HCT116 (cell line): ENCODE measurements at regions not wholly inside any gene's neighbourhood (a gene's known extent, or its start where the extent isn't known, plus 50 kb on each side); places are given as distances from the start of the nearest gene placed in this dataset.

Experiments
- ATAC-seq: fragments of 200-7000 bp; cut with Tn5 transposase; 2 replicates; pipeline ENCODE4 v1.9.1; 2020; ENCODE audit warnings: mild to moderate bottlenecking, moderate library complexity
- BruUV-seq: library from RNA; stranded (reverse); fragments of 400-500 nt; replicated peaks from 2 replicates; lab custom pipeline; 2021; lab: Mats Ljungman, UMichigan
- CTCF ChIA-PET: fragments of 300-600 bp; sonication (Branson Sonifier 250); formaldehyde crosslinking; loops from one replicate; lab custom pipeline; 2021; ENCODE audit warnings: antibody characterized with exemption; lab: Charles Lee
- POLR2A ChIA-PET: fragments of 300-600, 350-600 bp; sonication (Branson Sonifier 250); formaldehyde crosslinking; loops from one replicate; lab custom pipeline; 2021; ENCODE audit warnings: antibody characterized with exemption; lab: Charles Lee
- RAD21 ChIA-PET, 2 experiments: fragments of 300-600 bp; sonication (Branson Sonifier 250); formaldehyde crosslinking; loops; one replicate each; lab custom pipeline; 2023; ENCODE audit warnings: low total read pairs in 2 of 2; ENCODE audit not compliant: uncharacterized antibody in 2 of 2, unreplicated experiment in 2 of 2, low non-redundant PET in 1 of 2; lab: Charles Lee
- DNase-seq: peaks from one replicate; pipeline ENCODE4 v3.0.0-alpha.2; 2010; ENCODE audit warnings: low read depth, low spot score
- H2AFZ ChIP-seq: fragments of 200-600 bp; shearing (Covaris generic), sonication (generic); 2 replicates; pipeline ENCODE4 v1.6.1; 2017; ENCODE audit warnings: low read depth, mixed run types, mixed read lengths, antibody characterized with exemption, low read length; ENCODE audit not compliant: poor library complexity, severe bottlenecking
- H3K27ac ChIP-seq: 2 replicates; pipeline ENCODE4 v1.5.1; 2012; ENCODE audit warnings: low read depth, low read length
- H3K27me3 ChIP-seq: fragments of 200-600 bp; sonication (generic); 2 replicates; pipeline ENCODE4 v1.6.1; 2016; ENCODE audit warnings: mixed run types, low read length, mixed read lengths; ENCODE audit not compliant: insufficient read depth
- H3K36me3 ChIP-seq, 2 experiments: fragments of 200-500 bp in 1 of 2; fragments of 200-600 bp in 1 of 2; sonication (Bioruptor generic) in 1 of 2; sonication (generic) in 1 of 2; 2 replicates each; pipeline versions ENCODE4 v1.5.1 to v1.6.1; 2014 to 2016; ENCODE audit warnings: low read length in 2 of 2, inconsistent platforms in 1 of 2, mixed read lengths in 1 of 2, mixed run types in 1 of 2; ENCODE audit not compliant: insufficient read depth in 2 of 2, control insufficient read depth in 1 of 2
- H3K4me1 ChIP-seq, 2 experiments: fragments of 200-600 bp in 1 of 2; sonication (generic) in 1 of 2; 2 replicates each; pipeline versions ENCODE4 v1.5.1 to v1.6.1; 2012 to 2017; ENCODE audit warnings: low read length in 2 of 2, inconsistent platforms in 1 of 2, mild to moderate bottlenecking in 1 of 2, mixed read lengths in 1 of 2, mixed run types in 1 of 2, moderate library complexity in 1 of 2; ENCODE audit not compliant: insufficient read depth in 2 of 2, control insufficient read depth in 1 of 2
- H3K4me2 ChIP-seq: fragments of 200-600 bp; sonication (generic); 2 replicates; pipeline ENCODE4 v1.6.1; 2017; ENCODE audit warnings: mixed run types, low read length, mixed read lengths
- H3K4me3 ChIP-seq, 2 experiments: fragments of 200-600 bp in 1 of 2; sonication (generic) in 1 of 2; replicated peaks in 1 of 2; 2 replicates each; pipeline ENCODE4 v1.5.1; 2011 to 2016; ENCODE audit warnings: low read length in 2 of 2, control low read depth in 1 of 2, low read depth in 1 of 2, mild to moderate bottlenecking in 1 of 2, mixed read lengths in 1 of 2, mixed run types in 1 of 2
- H3K79me2 ChIP-seq: fragments of 200-600 bp; sonication (generic); 2 replicates; pipeline ENCODE4 v1.6.1; 2017; ENCODE audit warnings: mild to moderate bottlenecking, mixed run types, low read length, moderate library complexity, mixed read lengths; ENCODE audit not compliant: insufficient read depth
- H3K9ac ChIP-seq: fragments of 200-600 bp; sonication (generic); 2 replicates; pipeline ENCODE4 v1.6.1; 2016; ENCODE audit warnings: low read length, mixed read lengths
- H3K9me2 ChIP-seq: fragments of 200-600 bp; sonication (generic), shearing (Covaris generic); 2 replicates; pipeline ENCODE4 v1.6.1; 2017; ENCODE audit warnings: mixed run types, mild to moderate bottlenecking, moderate library complexity; ENCODE audit not compliant: insufficient read depth
- H3K9me3 ChIP-seq, 2 experiments: fragments of 200-500 bp in 1 of 2; fragments of 200-600 bp in 1 of 2; sonication (Bioruptor generic) in 1 of 2; sonication (generic) in 1 of 2; 2 replicates each; pipeline ENCODE4 v1.6.1; 2014 to 2017; ENCODE audit warnings: low read length in 2 of 2, mixed read lengths in 2 of 2, inconsistent platforms in 1 of 2, low read depth in 1 of 2, mild to moderate bottlenecking in 1 of 2, mixed run types in 1 of 2, moderate library complexity in 1 of 2; ENCODE audit not compliant: control insufficient read depth in 1 of 2, insufficient read depth in 1 of 2
- H4K20me1 ChIP-seq: fragments of 200-600 bp; sonication (generic), shearing (Covaris generic); 2 replicates; pipeline ENCODE4 v1.6.1; 2017; ENCODE audit warnings: mixed run types, mild to moderate bottlenecking, moderate library complexity; ENCODE audit not compliant: insufficient read depth
- ATF3 ChIP-seq: IDR thresholded peaks from 2 replicates; pipeline ENCODE4 v1.6.1; 2012
- CBX3 ChIP-seq: IDR thresholded peaks from 2 replicates; pipeline ENCODE4 v1.6.1; 2012; ENCODE audit warnings: low read depth
- CTCF ChIP-seq, 3 experiments: fragments of 200-600 bp in 1 of 3; sonication (generic) in 1 of 3; IDR thresholded peaks in 2 of 3; conservative IDR thresholded peaks in 1 of 3; 2 replicates each; pipeline ENCODE4 v1.5.1; 2012 to 2017; ENCODE audit warnings: low read depth in 2 of 3, low read length in 2 of 3, antibody characterized with exemption in 1 of 3, borderline replicate concordance in 1 of 3, control low read depth in 1 of 3, mild to moderate bottlenecking in 1 of 3, mixed read lengths in 1 of 3, mixed run types in 1 of 3, moderate library complexity in 1 of 3; ENCODE audit not compliant: insufficient read depth in 1 of 3
- EGR1 ChIP-seq: IDR thresholded peaks from 2 replicates; pipeline ENCODE4 v1.6.1; 2012; ENCODE audit warnings: low read depth
- EZH2 ChIP-seq: fragments of 200-600 bp; sonication (generic); IDR thresholded peaks from 2 replicates; pipeline ENCODE4 v1.6.1; 2017; ENCODE audit warnings: antibody characterized with exemption, mixed run types
- EZH2phosphoT487 ChIP-seq: fragments of 200-600 bp; IDR thresholded peaks from 2 replicates; pipeline ENCODE4 v1.6.1; 2018; ENCODE audit warnings: antibody characterized with exemption, borderline replicate concordance
- FOSL1 ChIP-seq: IDR thresholded peaks from 2 replicates; pipeline ENCODE4 v1.6.1; 2012; ENCODE audit warnings: low read depth
- JUND ChIP-seq: IDR thresholded peaks from 2 replicates; pipeline ENCODE4 v1.6.1; 2012
- MAX ChIP-seq: IDR thresholded peaks from 2 replicates; pipeline ENCODE4 v1.6.1; 2012
- POLR2A ChIP-seq: IDR thresholded peaks from 2 replicates; pipeline ENCODE4 v1.7.0; 2011; ENCODE audit warnings: borderline replicate concordance; ENCODE audit not compliant: insufficient read depth, insufficient read length; ENCODE audit errors: extremely low read depth
- POLR2AphosphoS5 ChIP-seq: IDR thresholded peaks from 2 replicates; pipeline ENCODE4 v1.6.1; 2011; ENCODE audit warnings: mild to moderate bottlenecking, low read depth, low read length, moderate library complexity
- RAD21 ChIP-seq: IDR thresholded peaks from 2 replicates; pipeline ENCODE4 v1.6.1; 2012; ENCODE audit warnings: low read depth, mild to moderate bottlenecking
- REST ChIP-seq: IDR thresholded peaks from 2 replicates; pipeline ENCODE4 v1.6.1; 2012; ENCODE audit warnings: low read depth
- SP1 ChIP-seq: IDR thresholded peaks from 2 replicates; pipeline ENCODE4 v1.6.1; 2012; ENCODE audit warnings: low read depth
- SRF ChIP-seq: IDR thresholded peaks from 2 replicates; pipeline ENCODE4 v1.6.1; 2012; ENCODE audit warnings: low read depth
- TCF7L2 ChIP-seq: IDR thresholded peaks from 2 replicates; pipeline ENCODE4 v1.7.0; 2011; ENCODE audit warnings: borderline replicate concordance, inconsistent platforms; ENCODE audit not compliant: insufficient read depth, insufficient read length; ENCODE audit errors: extremely low read depth
- ZBTB33 ChIP-seq: IDR thresholded peaks from 2 replicates; pipeline ENCODE4 v1.6.1; 2011; ENCODE audit warnings: mild to moderate bottlenecking, low read length, moderate library complexity; ENCODE audit not compliant: insufficient replicate concordance; ENCODE audit errors: extremely low read depth
- ZNF274 ChIP-seq: fragments of 200-500 bp; sonication (Bioruptor generic); IDR thresholded peaks from 2 replicates; pipeline ENCODE4 v1.6.1; 2014; ENCODE audit warnings: mild to moderate bottlenecking, low read depth, low read length, inconsistent platforms
- intact Hi-C: fragments of 100-400 bp; cut with micrococcal nuclease; formaldehyde crosslinking; loops from 2 replicates; pipeline ENCODE4 v1.10.0; 2022

- no peak overlapping the region for H3K9ac ChIP-seq
- BruUV-seq = no TSS peak
- H3K36me3 ChIP-seq = no peaks in the 10 kb centered on the region
- no peaks in the 10 kb centered on the region for H3K9me3 ChIP-seq
- no peaks in the 10 kb centered on the region for H4K20me1 ChIP-seq
- H3K9me2 ChIP-seq = no peaks in the 10 kb centered on the region; the same call in 1 of the 2 replicates
- no peak overlapping the region for H3K27ac ChIP-seq
- no peaks in the 10 kb centered on the region for H3K27me3 ChIP-seq
- no peaks in the 10 kb centered on the region for H3K4me1 ChIP-seq
- CTCF ChIA-PET = interaction anchor here (1.0 kb wide), 1 partner anchor 20 kb away, joined by 3 read pairs; no protein-coding TSS in a partner anchor
- H3K4me3 ChIP-seq = no peak overlapping the region
- no peak for DNase-seq
- H2AFZ ChIP-seq = no peak overlapping the region
- intact Hi-C loops = no loop called here
- no peak for TF ChIP-seq SP1
- no peak for TF ChIP-seq JUND
- TF ChIP-seq SRF = no peak
- no peak for TF ChIP-seq EGR1
- TF ChIP-seq CBX3 = no peak
- TF ChIP-seq REST = no peak
- no peak for TF ChIP-seq FOSL1
- no peak for TF ChIP-seq ATF3
- no peak for TF ChIP-seq RAD21
- TF ChIP-seq POLR2A = no peak
- TF ChIP-seq POLR2AphosphoS5 = no peak
- no peak for TF ChIP-seq TCF7L2
- TF ChIP-seq ZBTB33 = no peak
- no peak for TF ChIP-seq CTCF (IDR thresholded peaks at IDR 0.05 in 2 of 3, conservative IDR thresholded peaks at IDR 0.05 in 1 of 3; ENCODE audit: borderline replicate concordance in 1 of 3, insufficient read depth in 1 of 3, low read depth in 2 of 3, low read length in 2 of 3)
- TF ChIP-seq EZH2 = no peak
- no peak for TF ChIP-seq MAX
- TF ChIP-seq ZNF274 = no peak
- TF ChIP-seq EZH2phosphoT487 = no peak
- H3K4me2 ChIP-seq = no peak overlapping the region
- RAD21 ChIA-PET = no interaction called here
- no peak for ATAC-seq
- H3K79me2 ChIP-seq = no peaks in the 10 kb centered on the region
- POLR2A ChIA-PET = no interaction called here
Observed at GRCh38 chr12:30437044-30437443, 258.6 kb downstream of the IPO8 start.
